ENCODE measurements at regions not wholly inside any gene's neighbourhood (a gene's known extent, or its start where the extent isn't known, plus 50 kb on each side); places are given as distances from the start of the nearest gene placed in this dataset.
"Not testable (repeated sequence)": the region's sequence is repeated elsewhere in the genome, so short reads cannot be mapped to it uniquely, and the experiment has no call there.

- no peak for DNase-seq (ENCODE audit: low spot score)
Measured at GRCh38 chr1:187892683-187893039, 1063.9 kb downstream of the PLA2G4A start.

GRCh38 chr1:187893471-187893870, 1064.7 kb downstream of the PLA2G4A start:
- DNase-seq (ENCODE audit: low spot score) = no peak

GRCh38 chr1:187894349-187894748, 1065.6 kb downstream of the PLA2G4A start:
- no peak for DNase-seq (ENCODE audit: low spot score)

- no peak for DNase-seq (ENCODE audit: low spot score)
Measured at GRCh38 chr1:187903223-187903622, 1074.5 kb downstream of the PLA2G4A start.

GRCh38 chr1:187909382-187909781, 1080.6 kb downstream of the PLA2G4A start:
- DNase-seq (ENCODE audit: low spot score) = no peak

- no peak for DNase-seq (ENCODE audit: low spot score)
Measured at GRCh38 chr1:187911820-187912219, 1083.1 kb downstream of the PLA2G4A start.

GRCh38 chr1:187920976-187921375, 1092.2 kb downstream of the PLA2G4A start:
- DNase-seq (ENCODE audit: low spot score) = no peak

GRCh38 chr1:187921426-187921825, 1092.7 kb downstream of the PLA2G4A start:
- DNase-seq (ENCODE audit: low spot score) = no peak

GRCh38 chr1:187922255-187922654, 1093.5 kb downstream of the PLA2G4A start:
- DNase-seq (ENCODE audit: low spot score) = no peak

GRCh38 chr1:187924252-187924651, 1095.5 kb downstream of the PLA2G4A start:
- DNase-seq (ENCODE audit: low spot score) = no peak

GRCh38 chr1:187928288-187928687, 1099.5 kb downstream of the PLA2G4A start:
- no peak for DNase-seq (ENCODE audit: low spot score)

- DNase-seq (ENCODE audit: low spot score) = no peak
Measured at GRCh38 chr1:187928696-187929095, 1099.9 kb downstream of the PLA2G4A start.

- no peak for DNase-seq (ENCODE audit: low spot score)
Measured at GRCh38 chr1:187931776-187932175, 1103.0 kb downstream of the PLA2G4A start.

- DNase-seq (ENCODE audit: low spot score) = no peak
Measured at GRCh38 chr1:187933562-187934419, 1105.0 kb downstream of the PLA2G4A start.

GRCh38 chr1:187936667-187937066, 1107.9 kb downstream of the PLA2G4A start:
- no peak for DNase-seq (ENCODE audit: low spot score)

GRCh38 chr1:187938092-187938491, 1109.3 kb downstream of the PLA2G4A start:
- DNase-seq (ENCODE audit: low spot score) = no peak

- no peak for DNase-seq (ENCODE audit: low spot score)
Measured at GRCh38 chr1:187942986-187943385, 1114.2 kb downstream of the PLA2G4A start.

- no peak for DNase-seq (ENCODE audit: low spot score)
Measured at GRCh38 chr1:187943606-187944403, 1115.1 kb downstream of the PLA2G4A start.

GRCh38 chr1:187946661-187947060, 1117.9 kb downstream of the PLA2G4A start:
- DNase-seq (ENCODE audit: low spot score) = not testable (repeated sequence)

GRCh38 chr1:187947359-187947758, 1118.6 kb downstream of the PLA2G4A start:
- DNase-seq (ENCODE audit: low spot score) = no peak

- no peak for DNase-seq (ENCODE audit: low spot score)
Measured at GRCh38 chr1:187948170-187948794, 1119.5 kb downstream of the PLA2G4A start.

GRCh38 chr1:187949567-187949966, 1120.8 kb downstream of the PLA2G4A start:
- no peak for DNase-seq (ENCODE audit: low spot score)

GRCh38 chr1:187951817-187952216, 1123.1 kb downstream of the PLA2G4A start:
- no peak for DNase-seq (ENCODE audit: low spot score)

All from SW480 (cell line).